Glomerular visceral epithelial cell (primary cell): ENCODE measurements at regions not wholly inside any gene's neighbourhood (a gene's known extent, or its start where the extent isn't known, plus 50 kb on each side); places are given as distances from the start of the nearest gene placed in this dataset.

Experiments
- DNase-seq: peaks from one replicate; pipeline ENCODE4 v3.0.0-alpha.2; 2016; ENCODE audit errors: extremely low spot score

DNA sequence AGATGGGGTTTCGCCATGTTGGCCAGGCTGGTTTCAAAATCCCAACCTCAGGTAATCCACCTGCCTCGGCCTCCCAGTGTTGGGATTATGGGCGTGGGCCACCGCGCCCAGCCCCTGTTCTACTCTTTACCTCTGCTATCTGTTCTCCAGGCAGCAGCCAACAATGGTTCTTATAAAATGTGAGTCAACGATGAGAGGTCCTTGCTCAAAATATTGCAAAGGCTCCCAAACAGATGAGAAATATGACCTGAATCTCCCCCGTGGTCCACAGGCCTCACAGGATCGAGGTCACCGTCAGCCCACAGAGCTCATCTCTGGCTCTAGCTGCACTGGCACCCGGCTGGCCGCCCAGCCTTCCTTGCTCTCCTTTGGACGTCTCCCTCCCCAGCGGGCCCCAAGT lies 62.0 kb upstream of the EGFR start:
- DNase-seq = no peak

DNA sequence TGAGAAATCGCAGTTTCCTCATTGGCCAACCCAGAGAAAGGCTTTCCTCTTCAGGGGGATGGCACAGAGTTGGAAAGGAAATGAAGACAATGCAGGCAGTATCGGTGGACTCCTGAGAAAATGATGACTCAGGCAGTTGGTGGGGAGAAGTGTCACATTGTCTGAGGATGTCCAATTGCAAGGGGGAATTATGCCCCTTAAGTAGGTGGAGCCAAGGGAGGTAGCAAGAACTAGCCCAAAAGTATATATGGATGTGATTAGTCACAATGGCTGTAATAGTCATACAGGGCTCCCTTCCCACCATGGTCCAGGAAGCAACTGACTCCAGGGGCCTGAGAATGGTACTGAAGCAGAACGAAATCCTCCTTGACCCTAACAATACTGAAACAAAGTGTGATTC lies 58.3 kb upstream of the EGFR start:
- peak; percentile 72 for DNase-seq

- no peak for DNase-seq
Measured at GRCh38 chr7:54961391-54961790, 57.4 kb upstream of the EGFR start.

- no peak for DNase-seq
Measured at GRCh38 chr7:54963155-54963554, 55.7 kb upstream of the EGFR start.

GRCh38 chr7:54964136-54964535 lies 54.7 kb upstream of the EGFR start:
- no peak for DNase-seq

DNA sequence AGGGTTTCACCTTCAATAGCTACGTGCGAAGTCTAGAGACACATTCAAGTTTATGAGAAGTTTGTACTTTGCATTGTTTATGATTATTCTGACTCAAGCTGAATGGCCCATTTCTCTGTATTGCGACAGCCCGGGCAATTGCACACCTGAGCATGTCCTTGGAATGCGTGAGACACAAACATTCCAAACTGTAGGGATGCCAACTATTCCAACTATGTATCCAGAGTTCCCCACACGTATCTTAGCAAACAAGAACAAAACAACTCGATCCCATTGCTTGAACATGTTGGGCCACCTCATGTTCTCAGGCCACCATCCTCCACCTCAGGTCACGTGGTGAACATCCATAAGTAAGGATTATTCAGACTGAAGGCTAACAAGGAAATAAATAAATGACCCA lies 51.4 kb upstream of the EGFR start:
- peak; percentile 84 for DNase-seq

GRCh38 chr7:54968018-54968417 lies 50.8 kb upstream of the EGFR start:
- DNase-seq = no peak
